ENCODE measurements at regions not wholly inside any gene's neighbourhood (a gene's known extent, or its start where the extent isn't known, plus 50 kb on each side); places are given as distances from the start of the nearest gene placed in this dataset.

- no peaks in the 10 kb centered on the region for H3K36me3 ChIP-seq (ENCODE audit: insufficient read depth, low read depth, low read length)
- H3K9me3 ChIP-seq (ENCODE audit: insufficient read depth, low read depth, low read length), result no peaks in the 10 kb centered on the region
- no peaks in the 10 kb centered on the region; the same call in 1 of the 2 replicates for H3K27me3 ChIP-seq (ENCODE audit: insufficient read depth, low read length)
Observed at GRCh38 chr10:78401624-78402367, 368.1 kb downstream of the RPS24 start.

GRCh38 chr10:78402591-78402990 lies 368.9 kb downstream of the RPS24 start:
- H3K36me3 ChIP-seq (ENCODE audit: insufficient read depth, low read depth, low read length), result no peaks in the 10 kb centered on the region
- no peak overlapping the region for H3K27ac ChIP-seq (ENCODE audit: low read length)
- no peaks in the 10 kb centered on the region for H3K9me3 ChIP-seq (ENCODE audit: insufficient read depth, low read depth, low read length)
- H3K4me1 ChIP-seq (ENCODE audit: insufficient read depth, low read length), result peaks cover 8% of the 10 kb centered on the region; the same call in 1 of the 2 replicates
- H3K27me3 ChIP-seq (ENCODE audit: insufficient read depth, low read length), result no peaks in the 10 kb centered on the region; the same call in 1 of the 2 replicates
- no peak overlapping the region for H3K9ac ChIP-seq (ENCODE audit: low read depth, low read length)
- H3K4me3 ChIP-seq (ENCODE audit: low read length), result no peak overlapping the region

More at GRCh38 chr10:78401624-78402367, 368.1 kb downstream of the RPS24 start:
- H3K4me3 ChIP-seq (ENCODE audit: low read length), result no peak overlapping the region
- H3K27ac ChIP-seq (ENCODE audit: low read length), result no peak overlapping the region
- peaks cover 6% of the 10 kb centered on the region; the same call in 1 of the 2 replicates for H3K4me1 ChIP-seq (ENCODE audit: insufficient read depth, low read length)
- no peak overlapping the region for H3K9ac ChIP-seq (ENCODE audit: low read depth, low read length)

DNA sequence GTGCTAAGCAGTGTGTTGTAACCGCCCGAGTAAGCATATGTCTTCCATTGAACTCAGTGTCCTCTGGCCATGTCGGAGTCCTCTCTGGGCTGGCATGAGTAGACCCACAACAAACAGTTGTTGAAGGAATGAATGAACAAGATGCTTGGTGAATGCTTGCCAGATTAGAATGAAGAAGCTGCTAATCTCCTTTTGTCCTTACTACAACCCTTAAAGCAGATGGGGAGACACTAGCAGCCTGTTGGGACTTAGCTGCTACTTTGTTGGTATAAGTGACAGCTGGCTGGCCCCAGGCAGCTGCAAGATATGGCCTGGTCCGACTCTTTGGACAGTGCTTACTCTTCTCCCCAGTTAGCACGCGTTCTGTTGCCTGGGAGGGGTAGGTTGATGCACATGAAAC lies 370.1 kb downstream of the RPS24 start:
- no peak overlapping the region for H3K9ac ChIP-seq (ENCODE audit: low read depth, low read length)
- no peak overlapping the region for H3K27ac ChIP-seq (ENCODE audit: low read length)
- no peaks in the 10 kb centered on the region for H3K9me3 ChIP-seq (ENCODE audit: insufficient read depth, low read depth, low read length)
- no peak overlapping the region for H3K4me3 ChIP-seq (ENCODE audit: low read length)
- H3K4me1 ChIP-seq (ENCODE audit: insufficient read depth, low read length), result peaks cover 13% of the 10 kb centered on the region; the same call in 1 of the 2 replicates
- H3K27me3 ChIP-seq (ENCODE audit: insufficient read depth, low read length), result no peaks in the 10 kb centered on the region; the same call in 1 of the 2 replicates
- no peaks in the 10 kb centered on the region for H3K36me3 ChIP-seq (ENCODE audit: insufficient read depth, low read depth, low read length)

- H3K27me3 ChIP-seq (ENCODE audit: insufficient read depth, low read length), result no peaks in the 10 kb centered on the region; the same call in 1 of the 2 replicates
- H3K9me3 ChIP-seq (ENCODE audit: insufficient read depth, low read depth, low read length), result no peaks in the 10 kb centered on the region
- no peak overlapping the region for H3K9ac ChIP-seq (ENCODE audit: low read depth, low read length)
- no peak overlapping the region for H3K4me3 ChIP-seq (ENCODE audit: low read length)
- no peaks in the 10 kb centered on the region for H3K36me3 ChIP-seq (ENCODE audit: insufficient read depth, low read depth, low read length)
- peaks cover 13% of the 10 kb centered on the region; the same call in 1 of the 2 replicates for H3K4me1 ChIP-seq (ENCODE audit: insufficient read depth, low read length)
- H3K27ac ChIP-seq (ENCODE audit: low read length), result no peak overlapping the region
Observed at GRCh38 chr10:78404296-78404695, 370.6 kb downstream of the RPS24 start.

DNA sequence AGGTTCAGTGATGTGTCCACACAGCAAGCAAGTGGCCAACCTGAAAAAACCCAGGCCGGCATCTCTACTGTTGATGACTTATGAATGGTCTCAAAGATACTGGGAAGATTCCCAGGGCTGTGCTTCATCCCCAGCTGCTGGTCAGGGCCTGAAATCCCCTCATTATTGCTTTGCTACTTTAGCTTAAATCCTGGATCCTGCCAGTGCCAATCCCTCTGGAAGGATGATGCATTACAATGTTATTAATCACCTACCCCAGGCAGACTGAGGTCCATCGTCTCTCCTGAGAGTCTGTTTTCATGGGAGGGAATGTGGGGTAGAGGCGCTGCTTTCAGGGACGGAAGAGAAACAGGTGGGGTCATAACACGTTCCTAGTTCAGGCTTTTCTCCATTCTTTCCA lies 371.6 kb downstream of the RPS24 start:
- Histone ChIP-seq H3K36me3 (ENCODE audit: insufficient read depth, low read depth, low read length) (no peaks in the 10 kb centered on the region), H3K4me3 (ENCODE audit: low read length) (no peak overlapping the region)

DNA sequence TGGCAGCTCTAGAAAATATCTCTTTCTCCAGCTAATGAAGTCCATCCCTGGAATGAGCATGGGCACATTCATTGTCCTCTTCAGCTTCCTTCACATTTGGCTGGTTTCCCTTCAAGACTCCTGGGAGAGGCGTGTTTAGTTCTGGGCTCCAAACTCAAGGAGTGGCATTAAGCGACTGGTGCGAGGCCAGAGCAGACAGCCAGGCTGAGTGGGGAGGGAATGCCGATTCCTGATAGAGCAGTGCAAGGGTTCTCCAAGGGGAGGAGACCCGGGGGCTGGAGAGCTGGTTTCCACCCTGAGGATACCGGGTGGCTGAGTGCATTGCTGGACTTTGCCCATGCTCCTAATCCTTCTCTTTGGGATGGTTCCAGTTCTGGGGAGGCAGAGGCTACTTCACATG lies 372.1 kb downstream of the RPS24 start:
- Histone ChIP-seq H3K9me3 (ENCODE audit: insufficient read depth, low read depth, low read length) (no peaks in the 10 kb centered on the region), H3K4me3 (ENCODE audit: low read length) (no peak overlapping the region), H3K9ac (ENCODE audit: low read depth, low read length) (no peak overlapping the region), H3K4me1 (ENCODE audit: insufficient read depth, low read length) (peaks cover 13% of the 10 kb centered on the region; the same call in 1 of the 2 replicates), H3K36me3 (ENCODE audit: insufficient read depth, low read depth, low read length) (no peaks in the 10 kb centered on the region), H3K27ac (ENCODE audit: low read length) (no peak overlapping the region), H3K27me3 (ENCODE audit: insufficient read depth, low read length) (no peaks in the 10 kb centered on the region; the same call in 1 of the 2 replicates)

More for the DNA sequence above, 371.6 kb downstream of the RPS24 start:
- H3K9me3 ChIP-seq (ENCODE audit: insufficient read depth, low read depth, low read length), result no peaks in the 10 kb centered on the region
- H3K4me1 ChIP-seq (ENCODE audit: insufficient read depth, low read length), result peaks cover 13% of the 10 kb centered on the region; the same call in 1 of the 2 replicates
- H3K9ac ChIP-seq (ENCODE audit: low read depth, low read length), result no peak overlapping the region
- H3K27me3 ChIP-seq (ENCODE audit: insufficient read depth, low read length), result no peaks in the 10 kb centered on the region; the same call in 1 of the 2 replicates
- no peak overlapping the region for H3K27ac ChIP-seq (ENCODE audit: low read length)

DNA sequence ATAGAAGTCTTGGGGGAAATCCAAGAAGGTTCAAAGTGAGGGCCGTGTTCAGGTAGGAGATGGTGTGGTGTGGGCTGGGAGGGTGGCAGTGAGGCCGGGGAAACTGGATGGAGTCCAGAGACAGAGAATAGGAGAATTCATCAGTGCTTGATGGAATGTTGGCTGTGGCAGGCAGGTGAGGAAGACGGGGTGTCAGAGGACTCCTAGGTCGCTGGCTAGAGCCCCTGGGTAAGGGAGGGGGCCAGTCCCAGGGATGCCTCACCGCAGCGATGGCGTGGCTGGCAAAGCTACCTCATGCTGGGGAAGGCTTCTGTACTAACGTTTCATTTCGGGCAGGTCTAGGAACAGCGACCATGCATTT lies 373.0 kb downstream of the RPS24 start:
- peak overlapping the region; percentile 85 for H3K4me3 ChIP-seq (ENCODE audit: low read length)
- H3K9ac ChIP-seq (ENCODE audit: low read depth, low read length), result peak overlapping the region; percentile 86; the same call in 1 of the 2 replicates

GRCh38 chr10:78407009-78407711 lies 373.5 kb downstream of the RPS24 start:
- Histone ChIP-seq H3K9ac (ENCODE audit: low read depth, low read length) (peak overlapping the region; percentile 86; the same call in 1 of the 2 replicates), H3K4me3 (ENCODE audit: low read length) (peak overlapping the region; percentile 85)

More for the DNA sequence above, 373.0 kb downstream of the RPS24 start:
- Histone ChIP-seq H3K36me3 (ENCODE audit: insufficient read depth, low read depth, low read length) (no peaks in the 10 kb centered on the region), H3K4me1 (ENCODE audit: insufficient read depth, low read length) (peaks cover 11% of the 10 kb centered on the region; the same call in 1 of the 2 replicates), H3K27ac (ENCODE audit: low read length) (no peak overlapping the region), H3K9me3 (ENCODE audit: insufficient read depth, low read depth, low read length) (no peaks in the 10 kb centered on the region), H3K27me3 (ENCODE audit: insufficient read depth, low read length) (no peaks in the 10 kb centered on the region; the same call in 1 of the 2 replicates)

GRCh38 chr10:78407966-78408365 lies 374.3 kb downstream of the RPS24 start:
- Histone ChIP-seq H3K4me3 (ENCODE audit: low read length) (no peak overlapping the region; the same call in 1 of the 2 replicates), H3K9ac (ENCODE audit: low read depth, low read length) (peak overlapping the region; percentile 86; the same call in 1 of the 2 replicates), H3K9me3 (ENCODE audit: insufficient read depth, low read depth, low read length) (no peaks in the 10 kb centered on the region), H3K36me3 (ENCODE audit: insufficient read depth, low read depth, low read length) (no peaks in the 10 kb centered on the region), H3K27me3 (ENCODE audit: insufficient read depth, low read length) (no peaks in the 10 kb centered on the region; the same call in 1 of the 2 replicates), H3K27ac (ENCODE audit: low read length) (peak overlapping the region; percentile 49), H3K4me1 (ENCODE audit: insufficient read depth, low read length) (peaks cover 10% of the 10 kb centered on the region; the same call in 1 of the 2 replicates)

More at GRCh38 chr10:78407009-78407711, 373.5 kb downstream of the RPS24 start:
- Histone ChIP-seq H3K9me3 (ENCODE audit: insufficient read depth, low read depth, low read length) (no peaks in the 10 kb centered on the region), H3K36me3 (ENCODE audit: insufficient read depth, low read depth, low read length) (no peaks in the 10 kb centered on the region), H3K4me1 (ENCODE audit: insufficient read depth, low read length) (peaks cover 10% of the 10 kb centered on the region; the same call in 1 of the 2 replicates), H3K27me3 (ENCODE audit: insufficient read depth, low read length) (no peaks in the 10 kb centered on the region; the same call in 1 of the 2 replicates), H3K27ac (ENCODE audit: low read length) (peak overlapping the region; percentile 49)

DNA sequence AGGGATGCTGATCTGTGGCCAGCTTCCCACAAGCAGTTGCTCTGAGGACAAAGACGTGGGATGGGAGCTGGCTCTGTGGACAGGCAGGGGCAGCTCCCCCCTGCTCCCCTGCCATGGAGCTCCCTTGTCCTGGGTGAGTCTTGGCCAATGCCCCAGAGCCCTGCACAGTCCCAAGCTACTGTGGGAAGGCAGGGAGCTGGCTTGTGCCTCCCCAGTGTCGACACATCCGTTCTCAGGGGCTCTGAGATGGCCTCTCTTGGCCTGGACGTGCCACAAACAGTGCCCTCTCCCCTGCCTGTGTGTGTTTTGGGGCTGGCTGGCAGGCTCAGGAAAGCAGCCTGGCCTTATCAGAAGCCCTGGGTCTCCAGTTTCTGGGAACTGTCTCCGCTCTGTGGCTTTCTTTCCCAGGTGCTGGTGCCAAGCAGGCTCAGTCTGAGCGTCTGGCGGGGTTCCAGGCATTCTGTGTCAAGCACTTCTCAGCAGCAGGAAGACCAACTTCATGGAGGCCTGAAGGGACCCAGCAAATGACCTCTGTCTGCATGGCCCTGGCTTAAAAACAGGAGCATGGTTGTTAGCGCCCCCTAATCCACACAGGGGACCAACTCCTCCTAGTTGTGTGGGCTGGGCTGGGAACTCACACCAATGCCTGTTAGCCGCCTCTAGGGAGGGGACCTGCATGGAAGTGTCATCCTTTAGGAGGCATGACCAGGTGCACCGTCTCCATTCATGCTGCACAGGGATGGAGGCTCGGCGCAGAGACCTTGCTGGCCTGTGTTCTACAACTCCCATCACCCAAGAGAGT lies 375.2 kb downstream of the RPS24 start:
- Histone ChIP-seq H3K4me3 (ENCODE audit: low read length) (no peak overlapping the region), H3K27me3 (ENCODE audit: insufficient read depth, low read length) (no peaks in the 10 kb centered on the region; the same call in 1 of the 2 replicates), H3K27ac (ENCODE audit: low read length) (no peak overlapping the region), H3K9ac (ENCODE audit: low read depth, low read length) (no peak overlapping the region; the same call in 1 of the 2 replicates), H3K36me3 (ENCODE audit: insufficient read depth, low read depth, low read length) (no peaks in the 10 kb centered on the region), H3K4me1 (ENCODE audit: insufficient read depth, low read length) (peaks cover 16% of the 10 kb centered on the region; the same call in 1 of the 2 replicates), H3K9me3 (ENCODE audit: insufficient read depth, low read depth, low read length) (no peaks in the 10 kb centered on the region)

Measured in iPS-20b (cell line).